Heart left ventricle (tissue), 16 donors: ENCODE measurements at regions not wholly inside any gene's neighbourhood (a gene's known extent, or its start where the extent isn't known, plus 50 kb on each side); places are given as distances from the start of the nearest gene placed in this dataset.

ENCODE experiments used
- ATAC-seq, 4 donors: fragments of 200-7000 bp; cut with Tn5 transposase; one replicate each; pipeline ENCODE4 v1.9.1; 2020 to 2022; ENCODE audit warnings: moderate library complexity in 4 of 4, mild to moderate bottlenecking in 3 of 4, moderate number of reproducible peaks in 1 of 4
- DNase-seq, 5 donors: peaks; one replicate each; pipeline ENCODE4 v3.0.0-alpha.2; 2020
- H3K27ac ChIP-seq, 12 donors: fragments of 200-600 bp; sonication (generic) in 4 of 12; one replicate each; pipeline versions ENCODE4 v1.5.0 to v1.8.0; 2016 to 2022; ENCODE audit warnings: mild to moderate bottlenecking in 2 of 12
- H3K27me3 ChIP-seq, 9 donors: fragments of 200-600 bp; sonication (generic) in 2 of 9; one replicate each; pipeline versions ENCODE4 v1.5.1 to v1.8.0; 2016 to 2022; ENCODE audit warnings: mild to moderate bottlenecking in 3 of 9
- H3K36me3 ChIP-seq, 9 donors: fragments of 200-600 bp; sonication (generic) in 2 of 9; one replicate each; pipeline versions ENCODE4 v1.5.0 to v1.8.0; 2018 to 2022; ENCODE audit warnings: mild to moderate bottlenecking in 2 of 9
- H3K4me1 ChIP-seq, 12 donors: fragments of 200-600 bp; sonication (generic) in 4 of 12; one replicate each; pipeline versions ENCODE4 v1.5.0 to v1.8.0; 2016 to 2022; ENCODE audit warnings: mild to moderate bottlenecking in 3 of 12
- H3K4me3 ChIP-seq, 12 donors: fragments of 200-600 bp; sonication (generic) in 4 of 12; one replicate each; pipeline versions ENCODE4 v1.5.0 to v1.8.0; 2017 to 2022; ENCODE audit warnings: mild to moderate bottlenecking in 9 of 12, moderate library complexity in 4 of 12
- H3K9me3 ChIP-seq, 12 donors: fragments of 200-600 bp; sonication (generic) in 4 of 12; one replicate each; pipeline versions ENCODE4 v1.5.0 to v1.8.0; 2016 to 2022; ENCODE audit warnings: mild to moderate bottlenecking in 1 of 12
- POLR2A ChIP-seq, 2 donors: fragments of 450-650 bp; IDR thresholded peaks; one replicate each; pipeline ENCODE4 v1.6.1; 2017; ENCODE audit warnings: antibody characterized with exemption in 2 of 2, mild to moderate bottlenecking in 2 of 2, moderate library complexity in 2 of 2
- WGBS, 4 donors: extraction: QIAGEN DNeasy Blood & Tissue Kit in 2 of 4; methylation state at CpG; one replicate each; pipeline versions ENCODE4 v1.1.5 to v1.1.7; 2013 to 2018; 5-methylcytosine and 5-hydroxymethylcytosine counted together
- intact Hi-C, 10 donors: fragments of 100-400 bp; cut with DNase I; formaldehyde crosslinking; loops; one replicate each; pipeline versions ENCODE4 v1.11.1 to v1.14.2; 2022
- TF ChIP-seq, protein P1 (sequence below), 12 donors: fragments of 200-600 bp; sonication (generic) in 4 of 12; IDR thresholded peaks; one replicate each; pipeline versions ENCODE4 v1.5.0 to v1.8.0; 2018 to 2022; ENCODE audit warnings: antibody characterized with exemption in 12 of 12, mild to moderate bottlenecking in 5 of 12
- donor health status: ischemic (EF 13 %, LVEDD 7.1; RV severe dilation, severe dysfunction).
- donor health status: healthy with polysubstance abuse.
- donor health status: DM: no; HTN: yes; CAD: no.
- donor health status: DM: no; HTN: no; CAD: no.
- donor health status: ischemic (EF 25% LVEDD 6.9; RV normal size, moderate dysfunction).
- donor health status: ischemic (EF 25% LVEDD 5.7; RV mildly dilated, moderate dysfunction).
- donor health status: healthy.
- donor health status: DM: yes; HTN: yes; CAD: no.
- donor health status: ischemic (EF 35%, LVEDD 5.7; RV mildly dilated, moderate dysfunction).
- donor health status: nonischemic (EF 11% LVEDD 7.7; RV severe dilation, severe dysfunction).
- donor health status: DM: yes; HTN: yes; CAD: no.
- donor health status: PGD.
- donor health status: ischemic (EF 29% LVEDD 5.4; RV normal size, mild dysfunction).
- donor health status: nonischemic (EF 23%, LVEDD 6.1; RV moderate dilation, normal function).

DNA sequence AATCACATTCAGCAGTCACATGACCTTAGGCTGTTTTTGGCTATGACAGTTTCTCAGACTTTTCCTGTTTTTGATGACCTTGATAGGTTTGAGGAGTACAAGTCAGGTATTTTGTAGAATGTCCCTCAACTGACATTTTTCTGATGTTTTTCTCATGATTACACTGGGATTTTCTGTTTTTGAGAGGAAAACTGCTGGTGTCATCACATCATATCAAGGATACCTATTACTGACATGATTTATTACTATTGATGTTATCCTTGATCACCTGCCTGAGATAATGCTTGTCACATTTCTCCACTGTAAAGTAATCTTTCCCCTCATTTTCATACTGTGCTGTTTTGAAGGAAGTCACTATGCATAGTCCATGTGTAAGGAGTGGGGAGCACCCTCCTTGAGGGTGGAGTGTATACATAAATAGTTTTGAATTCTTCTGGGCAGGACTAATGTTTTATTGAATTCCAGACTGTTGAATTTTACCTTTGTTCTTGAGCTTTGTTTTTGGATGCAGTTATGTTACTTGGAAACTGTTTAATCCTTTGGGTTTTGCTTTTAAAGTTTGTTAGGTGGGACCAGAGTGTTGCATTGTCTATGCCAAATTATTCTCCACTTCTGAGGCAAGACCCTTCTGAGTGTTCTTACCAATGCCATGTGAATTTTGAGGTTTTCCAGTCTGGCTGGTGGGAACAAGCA lies 444.5 kb upstream of the FAR2 start:
- H3K4me1 ChIP-seq, result no peaks in the 10 kb centered on the region
- no peak overlapping the region for H3K4me3 ChIP-seq
- H3K36me3 ChIP-seq, result no peaks in the 10 kb centered on the region
- peaks cover 0 to 28% (median 8%) of the 10 kb centered on the region in 12 donors for H3K9me3 ChIP-seq
- DNase-seq (no peak), ATAC-seq (no peak)
- TF ChIP-seq POLR2A (IDR thresholded peaks at IDR 0.05), result no peak
- TF ChIP-seq, protein P1, sequence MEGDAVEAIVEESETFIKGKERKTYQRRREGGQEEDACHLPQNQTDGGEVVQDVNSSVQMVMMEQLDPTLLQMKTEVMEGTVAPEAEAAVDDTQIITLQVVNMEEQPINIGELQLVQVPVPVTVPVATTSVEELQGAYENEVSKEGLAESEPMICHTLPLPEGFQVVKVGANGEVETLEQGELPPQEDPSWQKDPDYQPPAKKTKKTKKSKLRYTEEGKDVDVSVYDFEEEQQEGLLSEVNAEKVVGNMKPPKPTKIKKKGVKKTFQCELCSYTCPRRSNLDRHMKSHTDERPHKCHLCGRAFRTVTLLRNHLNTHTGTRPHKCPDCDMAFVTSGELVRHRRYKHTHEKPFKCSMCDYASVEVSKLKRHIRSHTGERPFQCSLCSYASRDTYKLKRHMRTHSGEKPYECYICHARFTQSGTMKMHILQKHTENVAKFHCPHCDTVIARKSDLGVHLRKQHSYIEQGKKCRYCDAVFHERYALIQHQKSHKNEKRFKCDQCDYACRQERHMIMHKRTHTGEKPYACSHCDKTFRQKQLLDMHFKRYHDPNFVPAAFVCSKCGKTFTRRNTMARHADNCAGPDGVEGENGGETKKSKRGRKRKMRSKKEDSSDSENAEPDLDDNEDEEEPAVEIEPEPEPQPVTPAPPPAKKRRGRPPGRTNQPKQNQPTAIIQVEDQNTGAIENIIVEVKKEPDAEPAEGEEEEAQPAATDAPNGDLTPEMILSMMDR (IDR thresholded peaks at IDR 0.05), result no peak
- no peak overlapping the region for H3K27ac ChIP-seq
- no peaks in the 10 kb centered on the region for H3K27me3 ChIP-seq
- intact Hi-C loops, result no loop called here

DNA sequence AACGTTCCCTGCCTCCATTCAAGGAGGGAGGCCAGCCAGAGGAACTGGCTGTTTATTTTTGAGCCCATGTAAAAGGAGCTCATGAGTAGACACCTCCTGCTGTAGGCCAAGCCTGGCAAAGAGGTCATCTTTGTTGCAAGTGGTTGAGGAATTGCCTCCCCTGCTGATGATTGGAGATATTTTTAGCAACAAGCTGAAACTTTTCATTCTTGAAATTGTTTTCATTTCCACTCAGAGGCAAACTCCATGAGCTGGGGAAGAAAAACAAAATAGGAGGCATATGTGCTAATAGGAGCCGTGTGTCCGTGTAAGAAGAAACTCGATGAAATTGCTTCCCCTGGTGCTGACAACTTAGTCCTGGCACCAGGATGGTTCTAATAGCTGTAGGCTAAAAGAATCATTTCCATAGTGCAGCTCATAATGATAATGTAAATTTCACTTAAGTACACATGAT lies 440.1 kb upstream of the FAR2 start:
- 60 to 83% (median 67%) methylated on average over 4 of the region's 4 CpGs for WGBS, 4 donors
- no peaks in the 10 kb centered on the region for H3K27me3 ChIP-seq
- DNase-seq, result no peak
- TF ChIP-seq, protein P1 (IDR thresholded peaks at IDR 0.05), result no peak
- TF ChIP-seq POLR2A (IDR thresholded peaks at IDR 0.05), result no peak
- H3K9me3 ChIP-seq, result peaks cover 0 to 6% (median under 1%) of the 10 kb centered on the region in 12 donors
- no peak for ATAC-seq
- H3K27ac ChIP-seq, result no peak overlapping the region
- no peaks in the 10 kb centered on the region for H3K36me3 ChIP-seq
- intact Hi-C loops, result no loop called here
- no peaks in the 10 kb centered on the region for H3K4me1 ChIP-seq
- no peak overlapping the region for H3K4me3 ChIP-seq

DNA sequence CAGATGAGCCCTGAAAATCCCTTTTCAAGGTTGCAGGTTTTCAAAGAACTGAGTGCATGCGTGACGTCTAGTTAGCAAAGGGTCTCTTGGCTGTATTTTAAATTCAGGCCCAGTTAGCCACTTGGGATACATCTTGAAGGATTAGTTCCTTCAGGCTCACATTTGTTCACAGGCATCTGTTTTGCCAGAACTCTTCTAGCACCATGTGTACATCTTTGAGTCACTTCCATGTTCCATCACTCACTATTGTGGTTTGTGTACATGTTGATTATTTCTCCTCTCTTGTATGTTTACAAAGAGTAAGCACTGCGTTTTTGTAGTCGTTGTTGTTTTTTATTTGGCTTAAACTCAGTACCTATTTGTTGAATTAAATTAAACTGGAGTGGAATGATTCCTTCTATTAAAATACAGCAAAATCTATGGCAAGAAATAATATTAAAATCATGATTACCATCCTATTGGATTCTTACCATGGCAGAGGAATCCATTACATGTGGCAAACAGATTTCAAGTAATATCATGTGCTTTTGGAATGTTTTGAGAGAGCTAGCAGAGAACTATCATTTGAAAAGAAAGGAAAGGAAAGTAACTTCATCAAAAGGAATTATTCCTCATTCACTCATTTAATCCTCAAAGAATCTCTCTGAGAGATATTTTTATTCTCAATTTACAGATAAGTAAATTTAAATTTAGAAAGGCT lies 438.9 kb upstream of the FAR2 start:
- Histone ChIP-seq H3K4me3 (no peak overlapping the region), H3K27ac (no peak overlapping the region), H3K36me3 (no peaks in the 10 kb centered on the region), H3K9me3 (peaks cover 0 to 10% (median 0%) of the 10 kb centered on the region in 12 donors), H3K27me3 (no peaks in the 10 kb centered on the region), H3K4me1 (no peaks in the 10 kb centered on the region)
- ATAC-seq, result no peak
- intact Hi-C loops, result no loop called here
- WGBS, 4 donors, result 87 to 93% (median 88%) methylated on average over 4 of the region's 4 CpGs
- no peak for DNase-seq
- TF ChIP-seq, protein P1 (IDR thresholded peaks at IDR 0.05), result no peak
- no peak for TF ChIP-seq POLR2A (IDR thresholded peaks at IDR 0.05)

DNA sequence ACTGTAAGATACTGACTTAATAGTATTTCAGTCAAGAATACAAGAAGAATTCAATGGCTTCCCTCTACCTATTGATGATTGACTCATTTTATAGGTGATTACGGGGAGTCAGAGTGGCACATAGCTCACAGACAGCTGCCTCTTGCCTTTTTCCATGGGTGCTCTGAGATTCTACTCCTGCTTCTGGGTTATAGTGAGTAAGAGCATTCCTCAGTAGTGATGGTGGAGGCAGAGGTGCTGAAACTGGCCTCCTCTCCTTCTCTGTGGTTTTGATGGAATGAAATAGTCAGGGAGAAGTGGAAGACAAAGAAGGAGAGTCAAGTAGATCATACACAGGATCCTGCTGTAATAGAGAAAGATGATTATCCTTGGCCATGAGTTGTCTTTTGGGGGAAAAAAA lies 438.2 kb upstream of the FAR2 start:
- 70 to 86% (median 75%) methylated on average over 1 of the region's 1 CpG for WGBS, 4 donors
- ATAC-seq (no peak), DNase-seq (no peak)
- Histone ChIP-seq H3K4me3 (no peak overlapping the region), H3K27me3 (no peaks in the 10 kb centered on the region), H3K27ac (no peak overlapping the region), H3K9me3 (peaks cover 0 to 16% (median 0%) of the 10 kb centered on the region in 12 donors), H3K4me1 (no peaks in the 10 kb centered on the region), H3K36me3 (no peaks in the 10 kb centered on the region)
- intact Hi-C loops, result no loop called here
- TF ChIP-seq, protein P1 (IDR thresholded peaks at IDR 0.05), result no peak
- TF ChIP-seq POLR2A (IDR thresholded peaks at IDR 0.05), result no peak
